ENCODE measurements at regions not wholly inside any gene's neighbourhood (a gene's known extent, or its start where the extent isn't known, plus 50 kb on each side); places are given as distances from the start of the nearest gene placed in this dataset.

GRCh38 chr2:52844701-52845423 lies 922.7 kb upstream of the CHAC2 start:
- H4K20me1 ChIP-seq (ENCODE audit: insufficient read depth, poor library complexity, severe bottlenecking), result no peaks in the 10 kb centered on the region
- H3K27ac ChIP-seq, result no peak overlapping the region
- H3K4me3 ChIP-seq, result no peak overlapping the region
- no peak for TF ChIP-seq CTCF (IDR thresholded peaks at IDR 0.05; ENCODE audit: poor library complexity)
- no peak for TF ChIP-seq EZH2 (IDR thresholded peaks at IDR 0.05; ENCODE audit: borderline replicate concordance)
- TF ChIP-seq EZH2phosphoT487 (IDR thresholded peaks at IDR 0.05; ENCODE audit: low read depth, severe bottlenecking, unreplicated experiment), result no peak
- no peaks in the 10 kb centered on the region for H3K9me2 ChIP-seq (replicated peaks; ENCODE audit: insufficient read depth)
- 77% methylated on average over 5 of the region's 5 CpGs for WGBS (ENCODE audit: low lambda C conversion rate, missing lambda C conversion rate)
- no peaks in the 10 kb centered on the region for H3K27me3 ChIP-seq
- no peak overlapping the region for H2AFZ ChIP-seq
- H3K36me3 ChIP-seq (replicated peaks; ENCODE audit: insufficient read depth, low read depth), result no peaks in the 10 kb centered on the region
- H3K4me2 ChIP-seq, result no peak overlapping the region
- H3K79me2 ChIP-seq, result no peaks in the 10 kb centered on the region
- H3K9me3 ChIP-seq (ENCODE audit: low read depth), result no peaks in the 10 kb centered on the region
- H3K4me1 ChIP-seq (ENCODE audit: insufficient read depth), result no peaks in the 10 kb centered on the region
- no peak for DNase-seq (ENCODE audit: low spot score)

- Histone ChIP-seq H3K27me3 (no peaks in the 10 kb centered on the region), H3K9me3 (ENCODE audit: low read depth) (no peaks in the 10 kb centered on the region), H3K36me3 (replicated peaks; ENCODE audit: insufficient read depth, low read depth) (no peaks in the 10 kb centered on the region), H3K4me2 (no peak overlapping the region), H3K4me1 (ENCODE audit: insufficient read depth) (no peaks in the 10 kb centered on the region), H4K20me1 (ENCODE audit: insufficient read depth, poor library complexity, severe bottlenecking) (no peaks in the 10 kb centered on the region), H2AFZ (no peak overlapping the region), H3K27ac (no peak overlapping the region), H3K9me2 (replicated peaks; ENCODE audit: insufficient read depth) (no peaks in the 10 kb centered on the region), H3K79me2 (no peaks in the 10 kb centered on the region), H3K4me3 (no peak overlapping the region)
- WGBS (ENCODE audit: low lambda C conversion rate, missing lambda C conversion rate), result 83% methylated on average over 2 of the region's 2 CpGs
- TF ChIP-seq CTCF (IDR thresholded peaks at IDR 0.05; ENCODE audit: poor library complexity), result no peak
- TF ChIP-seq EZH2 (IDR thresholded peaks at IDR 0.05; ENCODE audit: borderline replicate concordance), result no peak
- DNase-seq (ENCODE audit: low spot score), result no peak
Measured at GRCh38 chr2:52835909-52836308, 931.7 kb upstream of the CHAC2 start.

GRCh38 chr2:52831216-52831615 lies 936.4 kb upstream of the CHAC2 start:
- no peak overlapping the region for H3K4me3 ChIP-seq
- TF ChIP-seq EZH2phosphoT487 (IDR thresholded peaks at IDR 0.05; ENCODE audit: low read depth, severe bottlenecking, unreplicated experiment) (no peak), EZH2 (IDR thresholded peaks at IDR 0.05; ENCODE audit: borderline replicate concordance) (no peak), CTCF (IDR thresholded peaks at IDR 0.05; ENCODE audit: poor library complexity) (no peak)
- no peaks in the 10 kb centered on the region for H3K4me1 ChIP-seq (ENCODE audit: insufficient read depth)
- no peaks in the 10 kb centered on the region for H3K9me3 ChIP-seq (ENCODE audit: low read depth)
- H2AFZ ChIP-seq, result no peak overlapping the region
- H3K4me2 ChIP-seq, result no peak overlapping the region
- no peaks in the 10 kb centered on the region for H3K79me2 ChIP-seq
- H3K36me3 ChIP-seq (replicated peaks; ENCODE audit: insufficient read depth, low read depth), result no peaks in the 10 kb centered on the region
- DNase-seq (ENCODE audit: low spot score), result no peak
- H4K20me1 ChIP-seq (ENCODE audit: insufficient read depth, poor library complexity, severe bottlenecking), result no peaks in the 10 kb centered on the region
- H3K27me3 ChIP-seq, result no peaks in the 10 kb centered on the region
- H3K27ac ChIP-seq, result no peak overlapping the region
- no peaks in the 10 kb centered on the region for H3K9me2 ChIP-seq (replicated peaks; ENCODE audit: insufficient read depth)

- H4K20me1 ChIP-seq (ENCODE audit: insufficient read depth, poor library complexity, severe bottlenecking), result no peaks in the 10 kb centered on the region
- no peak for DNase-seq (ENCODE audit: low spot score)
- H3K9me3 ChIP-seq (ENCODE audit: low read depth), result no peaks in the 10 kb centered on the region
- no peaks in the 10 kb centered on the region for H3K79me2 ChIP-seq
- no peaks in the 10 kb centered on the region for H3K9me2 ChIP-seq (replicated peaks; ENCODE audit: insufficient read depth)
- no peak overlapping the region for H2AFZ ChIP-seq
- TF ChIP-seq CTCF (IDR thresholded peaks at IDR 0.05; ENCODE audit: poor library complexity), result no peak
- no peak for TF ChIP-seq EZH2 (IDR thresholded peaks at IDR 0.05; ENCODE audit: borderline replicate concordance)
- no peak for TF ChIP-seq EZH2phosphoT487 (IDR thresholded peaks at IDR 0.05; ENCODE audit: low read depth, severe bottlenecking, unreplicated experiment)
- 89% methylated on average over 1 of the region's 1 CpG for WGBS (ENCODE audit: low lambda C conversion rate, missing lambda C conversion rate)
- H3K27ac ChIP-seq, result no peak overlapping the region
- H3K4me1 ChIP-seq (ENCODE audit: insufficient read depth), result no peaks in the 10 kb centered on the region
- H3K4me3 ChIP-seq, result no peak overlapping the region
- H3K4me2 ChIP-seq, result no peak overlapping the region
- H3K27me3 ChIP-seq, result no peaks in the 10 kb centered on the region
- no peaks in the 10 kb centered on the region for H3K36me3 ChIP-seq (replicated peaks; ENCODE audit: insufficient read depth, low read depth)
Measured at GRCh38 chr2:52828112-52828511, 939.5 kb upstream of the CHAC2 start.
